H1 (cell line): ENCODE measurements at regions not wholly inside any gene's neighbourhood (a gene's known extent, or its start where the extent isn't known, plus 50 kb on each side); places are given as distances from the start of the nearest gene placed in this dataset.

Source experiments
- CTCF ChIA-PET: fragments of 300-600 bp; sonication (Branson Sonifier 250); formaldehyde crosslinking; loops from one replicate; lab custom pipeline; 2021; ENCODE audit not compliant: partially characterized antibody; lab: Charles Lee
- POLR2A ChIA-PET: fragments of 300-600 bp; sonication (Branson Sonifier 250); formaldehyde crosslinking; loops from one replicate; lab custom pipeline; 2021; ENCODE audit warnings: inconsistent platforms; ENCODE audit not compliant: partially characterized antibody; lab: Charles Lee
- DNase-seq, 2 experiments: peaks; one replicate each; pipeline versions ENCODE4 v3.0.0 to v3.0.0-alpha.2; 2010 to 2022; ENCODE audit warnings: low spot score in 2 of 2, low read depth in 1 of 2, mixed read lengths in 1 of 2
- FAIRE-seq: peaks from 2 replicates; lab custom pipeline; 2011; peaks lifted over from hg19 to GRCh38; lab: Jason Lieb, UNC
- H2AFZ ChIP-seq: 2 replicates; pipeline ENCODE4 v1.8.1; 2012; ENCODE audit warnings: low read length, inconsistent platforms
- H2AK5ac ChIP-seq: 2 replicates; pipeline ENCODE4 v1.6.1; 2013; ENCODE audit warnings: low read depth, low read length
- H2BK120ac ChIP-seq: replicated peaks from 2 replicates; pipeline ENCODE3; 2013; ENCODE audit warnings: low read depth, low read length, inconsistent platforms
- H2BK12ac ChIP-seq: 2 replicates; pipeline ENCODE4 v1.6.1; 2013; ENCODE audit warnings: low read depth, low read length
- H2BK15ac ChIP-seq: 2 replicates; pipeline ENCODE4 v1.6.1; 2013; ENCODE audit warnings: low read length
- H2BK20ac ChIP-seq: 2 replicates; pipeline ENCODE4 v1.6.1; 2013; ENCODE audit warnings: low read length
- H2BK5ac ChIP-seq: 2 replicates; pipeline ENCODE4 v1.6.1; 2013; ENCODE audit warnings: low read depth, low read length
- H3K14ac ChIP-seq: 2 replicates; pipeline ENCODE4 v1.6.1; 2013; ENCODE audit warnings: inconsistent platforms; ENCODE audit not compliant: insufficient read length
- H3K18ac ChIP-seq: 2 replicates; pipeline ENCODE4 v1.6.1; 2013; ENCODE audit warnings: low read length; ENCODE audit errors: extremely low read depth
- H3K23ac ChIP-seq: 2 replicates; pipeline ENCODE4 v1.6.1; 2013; ENCODE audit warnings: inconsistent platforms; ENCODE audit not compliant: insufficient read length
- H3K23me2 ChIP-seq: 2 replicates; pipeline ENCODE4 v1.6.1; 2013; ENCODE audit warnings: low read depth, low read length
- H3K27ac ChIP-seq: 2 replicates; pipeline ENCODE4 v1.6.1; 2011; ENCODE audit warnings: low read depth, low read length, inconsistent platforms
- H3K27me3 ChIP-seq, 4 experiments: replicated peaks in 1 of 4; 1 replicate in 1 of 4; 2 replicates in 3 of 4; pipeline versions ENCODE4 v1.6.1 to v1.8.1; 2011 to 2013; ENCODE audit warnings: low read length in 3 of 4, mild to moderate bottlenecking in 3 of 4, inconsistent platforms in 2 of 4, mixed read lengths in 2 of 4, moderate library complexity in 1 of 4; ENCODE audit not compliant: control insufficient read depth in 3 of 4, insufficient read depth in 3 of 4; ENCODE audit errors: extremely low read depth in 1 of 4
- H3K36me3 ChIP-seq, 4 experiments: 2 replicates each; pipeline versions ENCODE4 v1.6.1 to v1.8.1; 2011 to 2013; ENCODE audit warnings: mild to moderate bottlenecking in 4 of 4, low read length in 3 of 4, moderate library complexity in 2 of 4, control low read depth in 1 of 4, inconsistent platforms in 1 of 4; ENCODE audit not compliant: insufficient read depth in 4 of 4, control insufficient read depth in 2 of 4
- H3K4ac ChIP-seq: replicated peaks from 2 replicates; pipeline ENCODE3; 2013; ENCODE audit warnings: low read length, low read depth, mixed read lengths, inconsistent platforms; ENCODE audit not compliant: insufficient read length
- H3K4me1 ChIP-seq, 4 experiments: replicated peaks in 1 of 4; 1 replicate in 1 of 4; 2 replicates in 3 of 4; pipeline versions ENCODE4 v1.6.1 to v1.8.1; 2011 to 2013; ENCODE audit warnings: low read length in 3 of 4, inconsistent platforms in 2 of 4, mixed read lengths in 1 of 4; ENCODE audit not compliant: insufficient read depth in 4 of 4, control insufficient read depth in 3 of 4
- H3K4me2 ChIP-seq, 2 experiments: 2 replicates each; pipeline versions ENCODE4 v1.6.1 to v1.8.1; 2011 to 2013; ENCODE audit warnings: low read depth in 2 of 2, low read length in 2 of 2, control low read depth in 1 of 2, inconsistent platforms in 1 of 2, mild to moderate bottlenecking in 1 of 2; ENCODE audit not compliant: insufficient read depth in 1 of 2
- H3K4me3 ChIP-seq, 4 experiments: fragments of 200-600, 300-600 bp in 1 of 4; sonication (generic), shearing (Covaris generic), sonication (Bioruptor Twin) in 1 of 4; 2 replicates each; pipeline versions ENCODE4 v1.5.1 to v1.8.1; 2011 to 2016; ENCODE audit warnings: low read length in 4 of 4, low read depth in 3 of 4, control low read depth in 2 of 4, inconsistent platforms in 2 of 4, mild to moderate bottlenecking in 2 of 4, mixed read lengths in 1 of 4, moderate library complexity in 1 of 4; ENCODE audit not compliant: insufficient read depth in 2 of 4; ENCODE audit errors: extremely low read depth in 1 of 4
- H3K56ac ChIP-seq: replicated peaks from 2 replicates; pipeline ENCODE3; 2013; ENCODE audit warnings: low read depth, mild to moderate bottlenecking, mixed read lengths, low read length, inconsistent platforms; ENCODE audit not compliant: insufficient read length
- H3K79me1 ChIP-seq: 2 replicates; pipeline ENCODE4 v1.6.1; 2013; ENCODE audit warnings: low read depth, low read length, control low read depth
- H3K79me2 ChIP-seq, 2 experiments: 2 replicates each; pipeline versions ENCODE4 v1.6.1 to v1.8.1; 2012 to 2013; ENCODE audit warnings: low read length in 2 of 2, mild to moderate bottlenecking in 2 of 2, inconsistent platforms in 1 of 2; ENCODE audit not compliant: insufficient read depth in 2 of 2, control insufficient read depth in 1 of 2
- H3K9ac ChIP-seq, 4 experiments: replicated peaks in 1 of 4; 1 replicate in 1 of 4; 2 replicates in 3 of 4; pipeline versions ENCODE4 v1.6.1 to v1.8.1; 2011 to 2013; ENCODE audit warnings: low read depth in 3 of 4, low read length in 3 of 4, control low read depth in 2 of 4, mild to moderate bottlenecking in 2 of 4, moderate library complexity in 2 of 4, inconsistent platforms in 1 of 4; ENCODE audit errors: extremely low read depth in 1 of 4
- H3K9me3 ChIP-seq, 2 experiments: 2 replicates each; pipeline versions ENCODE4 v1.6.1 to v1.8.1; 2012 to 2013; ENCODE audit warnings: mild to moderate bottlenecking in 2 of 2, moderate library complexity in 2 of 2, control low read depth in 1 of 2, inconsistent platforms in 1 of 2, low read depth in 1 of 2, low read length in 1 of 2, mixed read lengths in 1 of 2; ENCODE audit not compliant: insufficient read depth in 2 of 2
- H4K20me1 ChIP-seq, 2 experiments: replicated peaks in 1 of 2; 2 replicates each; pipeline versions ENCODE3 to v1.8.1; 2011 to 2013; ENCODE audit warnings: inconsistent platforms in 2 of 2, low read length in 2 of 2, mild to moderate bottlenecking in 1 of 2; ENCODE audit not compliant: insufficient read depth in 2 of 2, control insufficient read depth in 1 of 2
- H4K5ac ChIP-seq: 2 replicates; pipeline ENCODE4 v1.6.1; 2013; ENCODE audit warnings: low read length, low read depth, mixed read lengths, inconsistent platforms; ENCODE audit not compliant: insufficient read length
- H4K8ac ChIP-seq: 2 replicates; pipeline ENCODE4 v1.8.0; 2013; ENCODE audit warnings: mild to moderate bottlenecking, moderate library complexity, low read length, inconsistent platforms; ENCODE audit not compliant: insufficient read depth; ENCODE audit errors: extremely low read depth
- H4K91ac ChIP-seq: replicated peaks from 2 replicates; pipeline ENCODE3; 2013; ENCODE audit warnings: low read length, mixed read lengths, inconsistent platforms; ENCODE audit not compliant: insufficient read length
- BACH1 ChIP-seq: IDR thresholded peaks from 2 replicates; pipeline ENCODE4 v1.6.1; 2012; ENCODE audit warnings: low read length, improper control_type of control experiment
- PHF8 ChIP-seq: fragments of 200-600 bp; sonication (generic); conservative IDR thresholded peaks from 2 replicates; pipeline ENCODE4 v1.7.1; 2012; ENCODE audit warnings: low read depth, mild to moderate bottlenecking, inconsistent platforms, low read length, moderate library complexity
- RNF2 ChIP-seq: fragments of 200-900, 300-1000 bp; sonication (generic); IDR thresholded peaks from 2 replicates; pipeline ENCODE4 v1.7.1; 2016; ENCODE audit warnings: borderline replicate concordance, low read depth, mild to moderate bottlenecking, antibody characterized with exemption, low read length; ENCODE audit not compliant: poor library complexity, severe bottlenecking; ENCODE audit errors: missing control alignments
- SP1 ChIP-seq: IDR thresholded peaks from 2 replicates; pipeline ENCODE4 v1.6.1; 2011; ENCODE audit warnings: low read depth, low read length
- TAF7 ChIP-seq: optimal IDR thresholded peaks from 2 replicates; pipeline ENCODE3; 2011; ENCODE audit warnings: low read depth, mild to moderate bottlenecking, inconsistent platforms, low read length, moderate library complexity, borderline replicate concordance
- ZNF274 ChIP-seq: IDR thresholded peaks from 2 replicates; pipeline ENCODE4 v1.7.0; 2012; ENCODE audit warnings: low read length, borderline replicate concordance; ENCODE audit errors: extremely low read depth
- WGBS, 2 experiments: shearing (Covaris generic) in 1 of 2; methylation state at CpG; one replicate each; pipeline versions ENCODE4 v1.1.6 to v1.1.7; 2013 to 2015; ENCODE audit warnings: low lambda C conversion rate in 2 of 2, mixed read lengths in 2 of 2, inconsistent platforms in 1 of 2, low coverage in 1 of 2, missing lambda C conversion rate in 1 of 2; ENCODE audit not compliant: insufficient replicate concordance in 2 of 2, insufficient coverage in 1 of 2, insufficient read length in 1 of 2; ENCODE audit errors: extremely low coverage in 1 of 2, missing lambda C conversion rate in 1 of 2; 5-methylcytosine and 5-hydroxymethylcytosine counted together
- TF ChIP-seq, protein P1 (sequence below): IDR thresholded peaks from 2 replicates; pipeline ENCODE4 v1.6.1; 2012; ENCODE audit warnings: low read length, inconsistent platforms

DNA sequence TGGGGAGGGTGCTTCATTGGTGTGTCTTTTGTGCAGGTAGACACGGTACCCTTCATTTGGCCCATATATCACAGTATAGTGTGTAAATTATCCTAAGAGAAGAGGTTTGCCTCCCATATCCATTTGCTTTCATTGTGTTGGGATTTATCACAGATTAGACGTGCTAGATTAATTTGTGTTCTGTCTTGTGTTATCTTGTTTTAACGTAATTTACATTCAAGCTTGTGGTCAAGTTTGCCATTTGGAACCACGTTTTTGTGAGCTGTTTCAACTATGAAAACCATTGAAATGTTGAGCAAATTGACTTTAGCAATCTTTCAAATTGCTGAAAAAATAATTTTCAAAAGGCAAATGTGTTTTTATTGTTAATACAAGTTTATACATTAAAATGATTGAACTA is 1826.5 kb downstream of the SLITRK5 start:
- Histone ChIP-seq H2BK12ac (no peak overlapping the region), H3K56ac (no peak overlapping the region), H2BK5ac (no peak overlapping the region), H3K27me3 (no peaks in the 10 kb centered on the region), H2BK120ac (no peak overlapping the region), H3K23me2 (no peaks in the 10 kb centered on the region; the same call in 1 of the 2 replicates), H3K79me2 (no peaks in the 10 kb centered on the region), H3K27ac (no peak overlapping the region), H4K20me1 (no peaks in the 10 kb centered on the region), H3K4me3 (no peak overlapping the region), H3K9me3 (no peaks in the 10 kb centered on the region), H4K8ac (no peak overlapping the region), H4K91ac (no peak overlapping the region), H2BK20ac (no peak overlapping the region), H3K4me2 (no peak overlapping the region), H2BK15ac (no peak overlapping the region), H3K4me1 (no peaks in the 10 kb centered on the region; a peak in 1 of 7 replicates), H2AFZ (no peak overlapping the region), H3K14ac (no peak overlapping the region), H3K23ac (no peak overlapping the region), H4K5ac (no peak overlapping the region), H3K4ac (no peak overlapping the region), H3K9ac (no peak overlapping the region), H3K18ac (no peak overlapping the region), H3K36me3 (no peaks in the 10 kb centered on the region), H2AK5ac (no peak overlapping the region), H3K79me1 (no peaks in the 10 kb centered on the region)
- TF ChIP-seq TAF7 = no peak
- no peak for TF ChIP-seq BACH1
- no peak for TF ChIP-seq ZNF274
- TF ChIP-seq, protein P1, sequence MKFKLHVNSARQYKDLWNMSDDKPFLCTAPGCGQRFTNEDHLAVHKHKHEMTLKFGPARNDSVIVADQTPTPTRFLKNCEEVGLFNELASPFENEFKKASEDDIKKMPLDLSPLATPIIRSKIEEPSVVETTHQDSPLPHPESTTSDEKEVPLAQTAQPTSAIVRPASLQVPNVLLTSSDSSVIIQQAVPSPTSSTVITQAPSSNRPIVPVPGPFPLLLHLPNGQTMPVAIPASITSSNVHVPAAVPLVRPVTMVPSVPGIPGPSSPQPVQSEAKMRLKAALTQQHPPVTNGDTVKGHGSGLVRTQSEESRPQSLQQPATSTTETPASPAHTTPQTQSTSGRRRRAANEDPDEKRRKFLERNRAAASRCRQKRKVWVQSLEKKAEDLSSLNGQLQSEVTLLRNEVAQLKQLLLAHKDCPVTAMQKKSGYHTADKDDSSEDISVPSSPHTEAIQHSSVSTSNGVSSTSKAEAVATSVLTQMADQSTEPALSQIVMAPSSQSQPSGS = no peak
- no peak for TF ChIP-seq PHF8
- no peak for TF ChIP-seq SP1
- no peak for TF ChIP-seq RNF2
- POLR2A ChIA-PET = no interaction called here
- no peak for FAIRE-seq
- DNase-seq = no peak
- CTCF ChIA-PET = no interaction called here
- WGBS, 2 experiments = 88% methylated on average over 4 of the region's 4 CpGs; no CpG with 5 or more reads in 1 of the 2 experiments
